ACC112 (cell line): ENCODE measurements at regions not wholly inside any gene's neighbourhood (a gene's known extent, or its start where the extent isn't known, plus 50 kb on each side); places are given as distances from the start of the nearest gene placed in this dataset.

Source experiments
- H2AFZ ChIP-seq: fragments of 200-600 bp; sonication (generic); one replicate; pipeline ENCODE4 v1.6.0; 2017; ENCODE audit warnings: antibody characterized with exemption, low read length; ENCODE audit not compliant: unreplicated experiment
- H3K27ac ChIP-seq: fragments of 200-600 bp; sonication (generic); 2 replicates; pipeline ENCODE4 v1.5.1; 2014; ENCODE audit warnings: low read depth, mild to moderate bottlenecking, antibody characterized with exemption, low read length, moderate library complexity
- H3K27me3 ChIP-seq: fragments of 200-600 bp; sonication (generic); 2 replicates; pipeline ENCODE4 v1.6.1; 2014; ENCODE audit warnings: mild to moderate bottlenecking, antibody characterized with exemption, low read length, moderate library complexity, mixed read lengths; ENCODE audit not compliant: insufficient read depth
- H3K36me3 ChIP-seq: fragments of 200-600 bp; sonication (generic); 2 replicates; pipeline ENCODE4 v1.6.1; 2016; ENCODE audit warnings: mild to moderate bottlenecking, antibody characterized with exemption, low read length, moderate library complexity, mixed read lengths; ENCODE audit not compliant: insufficient read depth
- H3K4me1 ChIP-seq: fragments of 200-600 bp; sonication (generic); one replicate; pipeline ENCODE4 v1.6.1; 2016; ENCODE audit warnings: low read length, mixed read lengths; ENCODE audit not compliant: insufficient read depth, unreplicated experiment, control insufficient read depth
- H3K4me3 ChIP-seq: fragments of 200-600 bp; sonication (generic); 2 replicates; pipeline ENCODE4 v1.5.1; 2014; ENCODE audit warnings: mild to moderate bottlenecking, low read depth, low read length
- H3K79me2 ChIP-seq: fragments of 200-600 bp; sonication (generic); one replicate; pipeline ENCODE4 v1.6.0; 2016; ENCODE audit warnings: low read length; ENCODE audit not compliant: control insufficient read depth, unreplicated experiment, insufficient read depth

DNA sequence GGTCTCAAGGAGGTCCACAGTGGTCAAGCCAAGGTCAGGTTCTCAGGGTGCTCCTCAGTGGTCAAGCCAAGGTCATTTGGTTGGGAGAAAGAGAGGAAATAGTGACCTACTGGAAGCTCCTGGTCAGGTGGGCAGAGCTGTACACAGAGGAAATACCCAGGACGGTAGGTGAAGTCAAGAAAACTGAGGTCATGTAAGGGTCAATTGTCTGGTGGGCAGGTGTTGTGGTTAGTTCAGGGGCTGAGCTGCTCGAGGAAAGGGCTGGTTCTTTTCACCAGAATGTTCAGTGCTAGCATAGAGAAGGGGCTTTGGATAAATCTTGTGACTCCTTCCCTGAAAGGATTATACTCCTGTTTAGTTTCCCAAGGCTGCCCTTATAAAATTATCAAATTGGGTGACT is 540.5 kb downstream of the VRK1 start:
- Histone ChIP-seq H2AFZ (no peak overlapping the region), H3K79me2 (no peaks in the 10 kb centered on the region), H3K4me1 (no peaks in the 10 kb centered on the region), H3K27ac (no peak overlapping the region), H3K36me3 (no peaks in the 10 kb centered on the region), H3K27me3 (no peaks in the 10 kb centered on the region), H3K4me3 (no peak overlapping the region)

DNA sequence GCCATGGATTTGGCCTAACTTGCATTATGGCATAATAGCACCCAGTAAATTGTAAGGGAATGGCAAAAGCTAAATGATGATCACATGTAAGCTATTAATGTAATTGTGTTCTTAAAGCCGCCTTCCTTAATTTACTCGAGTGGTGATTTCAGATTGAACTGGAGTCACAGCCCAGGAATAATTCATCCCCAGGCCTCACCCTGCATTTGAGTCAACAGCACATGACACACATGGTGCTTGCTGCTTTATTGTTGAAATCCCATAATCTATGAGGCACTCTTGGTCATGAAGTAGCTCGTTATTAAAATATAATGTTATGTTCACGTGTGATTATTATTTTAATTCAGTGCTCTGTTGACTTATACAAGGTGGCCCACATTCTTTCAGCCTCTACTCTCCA is 547.5 kb downstream of the VRK1 start:
- Histone ChIP-seq H2AFZ (no peak overlapping the region), H3K27me3 (no peaks in the 10 kb centered on the region), H3K79me2 (no peaks in the 10 kb centered on the region), H3K36me3 (no peaks in the 10 kb centered on the region), H3K4me1 (no peaks in the 10 kb centered on the region), H3K27ac (no peak overlapping the region), H3K4me3 (no peak overlapping the region)

DNA sequence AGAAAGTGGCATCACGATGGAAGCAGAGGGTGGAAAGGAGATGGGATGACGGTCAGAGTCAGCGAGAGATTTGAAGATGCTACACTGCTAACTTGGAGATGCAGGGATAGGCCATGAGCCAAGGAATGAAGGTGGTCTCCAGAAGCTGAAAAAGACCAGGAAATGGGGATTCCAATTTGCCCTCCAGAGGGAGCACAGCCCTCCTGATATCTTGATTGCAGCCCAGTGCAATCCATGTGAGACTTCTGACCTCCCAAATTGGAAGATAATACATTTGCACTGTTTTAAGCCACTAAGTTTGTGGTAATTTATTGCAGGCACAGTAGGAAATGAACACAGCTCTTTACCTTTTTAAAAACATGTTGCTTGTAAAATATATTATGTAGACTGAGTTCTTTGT is 549.5 kb downstream of the VRK1 start:
- H3K27ac ChIP-seq = no peak overlapping the region
- no peak overlapping the region for H2AFZ ChIP-seq
- no peaks in the 10 kb centered on the region for H3K79me2 ChIP-seq
- no peaks in the 10 kb centered on the region for H3K27me3 ChIP-seq
- no peaks in the 10 kb centered on the region for H3K36me3 ChIP-seq
- no peak overlapping the region for H3K4me3 ChIP-seq
- H3K4me1 ChIP-seq = no peaks in the 10 kb centered on the region

DNA sequence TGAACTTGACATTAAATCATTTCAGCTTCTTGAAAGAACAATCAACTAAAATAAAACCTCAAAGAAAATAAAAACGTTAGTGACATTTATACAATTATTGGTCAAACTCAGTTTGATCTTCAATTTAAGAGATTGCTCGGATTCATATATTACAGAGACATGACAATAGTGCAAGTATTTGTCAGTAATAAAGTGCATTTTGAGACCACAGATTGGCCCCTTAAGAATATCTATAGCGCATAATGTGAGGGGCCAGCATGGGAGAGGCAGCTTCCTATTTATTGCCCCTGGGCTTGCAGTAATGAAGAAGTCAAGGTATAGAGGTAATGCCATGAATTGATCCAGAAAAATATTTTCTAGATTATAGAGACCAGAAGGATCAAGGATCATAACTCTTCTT is 552.3 kb downstream of the VRK1 start:
- H2AFZ ChIP-seq = no peak overlapping the region
- H3K4me3 ChIP-seq = no peak overlapping the region
- no peak overlapping the region for H3K27ac ChIP-seq
- no peaks in the 10 kb centered on the region for H3K36me3 ChIP-seq
- no peaks in the 10 kb centered on the region for H3K27me3 ChIP-seq
- H3K4me1 ChIP-seq = no peaks in the 10 kb centered on the region
- H3K79me2 ChIP-seq = no peaks in the 10 kb centered on the region

DNA sequence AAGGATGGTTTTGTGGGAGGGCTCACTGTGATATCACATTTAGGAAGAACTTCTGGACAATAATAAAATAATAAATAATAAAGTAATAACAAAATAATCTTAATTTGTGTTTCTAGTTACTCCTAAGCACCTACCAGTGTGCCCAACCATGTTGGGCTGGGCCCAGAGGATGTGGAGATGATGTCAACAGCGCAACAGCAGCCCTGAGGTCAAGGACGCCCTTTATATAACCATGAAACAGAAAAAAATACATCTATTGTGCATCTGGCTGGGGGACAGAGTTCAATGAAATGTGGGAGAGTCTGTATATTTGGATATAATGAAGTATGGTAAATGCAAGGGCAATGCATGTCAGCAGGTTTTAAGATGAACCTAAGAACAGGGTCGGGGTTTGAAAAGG is 552.8 kb downstream of the VRK1 start:
- Histone ChIP-seq H2AFZ (no peak overlapping the region), H3K27ac (no peak overlapping the region), H3K79me2 (no peaks in the 10 kb centered on the region), H3K27me3 (no peaks in the 10 kb centered on the region), H3K4me3 (no peak overlapping the region), H3K4me1 (no peaks in the 10 kb centered on the region), H3K36me3 (no peaks in the 10 kb centered on the region)

DNA sequence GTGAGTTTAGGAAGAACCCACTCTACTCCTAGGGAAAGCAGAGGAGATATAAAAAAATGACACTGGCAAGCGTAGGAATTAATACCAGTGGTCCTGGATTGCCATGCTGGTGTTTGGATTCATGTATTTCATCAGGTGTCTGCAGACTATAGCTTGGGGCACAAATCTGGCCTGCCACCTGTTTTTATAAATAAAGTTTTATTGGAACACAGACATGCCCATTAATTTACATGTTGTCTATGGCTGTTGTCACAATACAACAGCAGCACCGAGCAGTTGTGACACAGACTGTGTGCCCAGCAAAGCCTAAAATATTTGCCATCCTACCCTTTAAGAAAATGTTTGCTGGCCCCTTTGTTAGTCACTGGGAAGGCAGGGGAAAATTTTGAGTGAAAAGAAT is 553.2 kb downstream of the VRK1 start:
- H3K36me3 ChIP-seq = no peaks in the 10 kb centered on the region
- no peak overlapping the region for H3K27ac ChIP-seq
- H2AFZ ChIP-seq = no peak overlapping the region
- H3K79me2 ChIP-seq = no peaks in the 10 kb centered on the region
- H3K4me3 ChIP-seq = no peak overlapping the region
- H3K27me3 ChIP-seq = no peaks in the 10 kb centered on the region
- H3K4me1 ChIP-seq = no peaks in the 10 kb centered on the region

DNA sequence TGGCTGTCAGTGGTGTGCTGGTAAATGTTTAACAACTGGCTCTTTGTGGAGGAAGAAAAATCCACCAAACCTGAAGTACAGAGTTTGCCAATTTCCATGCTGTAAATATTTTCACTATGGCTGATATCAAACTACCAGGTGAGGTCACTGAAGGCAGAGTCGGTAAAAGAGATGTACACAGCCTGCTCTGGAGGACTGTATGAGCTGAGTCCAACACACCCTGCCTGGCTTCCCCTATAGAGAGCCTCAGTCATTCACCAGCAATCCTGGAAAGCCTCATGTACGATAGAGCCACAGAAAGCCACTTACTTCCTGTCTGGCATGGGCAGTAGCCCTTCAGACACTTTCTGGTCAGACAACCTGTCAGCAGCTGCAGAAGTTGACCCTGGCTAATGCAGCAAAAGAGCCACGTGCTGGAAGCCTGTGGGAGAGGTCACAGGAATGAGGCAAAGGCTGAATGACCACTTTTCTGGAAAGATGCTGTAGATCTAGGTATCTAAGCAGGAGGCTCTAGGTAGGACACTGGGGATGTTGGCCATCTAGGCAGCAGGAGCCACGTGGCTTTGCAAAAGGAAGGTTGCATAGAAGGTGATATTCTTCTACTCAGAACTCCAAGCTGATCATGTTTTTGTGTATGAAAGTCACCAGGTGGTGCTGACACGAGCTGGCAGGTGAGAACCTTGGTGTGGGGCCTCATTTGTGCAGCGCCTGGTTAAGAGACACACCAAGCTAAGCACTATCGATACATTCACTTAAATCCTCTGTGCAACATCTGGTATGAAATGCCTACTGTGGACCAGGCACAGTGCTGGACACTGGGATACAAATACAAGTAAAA is 553.9 kb downstream of the VRK1 start:
- Histone ChIP-seq H3K36me3 (no peaks in the 10 kb centered on the region), H3K27me3 (no peaks in the 10 kb centered on the region), H3K4me3 (no peak overlapping the region), H2AFZ (no peak overlapping the region), H3K4me1 (no peaks in the 10 kb centered on the region), H3K79me2 (no peaks in the 10 kb centered on the region), H3K27ac (no peak overlapping the region)

DNA sequence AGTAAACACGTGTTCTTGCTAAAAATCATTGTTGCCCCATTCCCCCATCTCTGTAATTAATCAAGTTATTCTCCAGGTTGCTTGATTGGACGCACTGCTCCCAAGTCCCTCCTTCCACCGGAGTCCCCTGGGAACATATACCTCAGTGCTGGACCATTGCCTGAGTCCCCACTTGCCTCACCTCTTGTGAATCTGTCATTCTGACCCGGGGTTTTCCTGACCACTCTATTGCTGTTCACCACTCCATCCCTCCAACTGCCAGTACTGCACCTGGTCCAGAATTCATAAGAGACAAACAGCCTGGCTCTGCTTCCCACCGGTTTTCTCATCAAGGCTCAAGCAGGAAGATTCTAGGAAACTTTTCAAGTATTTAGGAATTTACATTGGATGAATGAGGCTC is 555.9 kb downstream of the VRK1 start:
- H3K79me2 ChIP-seq = no peaks in the 10 kb centered on the region
- H3K27me3 ChIP-seq = no peaks in the 10 kb centered on the region
- no peaks in the 10 kb centered on the region for H3K36me3 ChIP-seq
- H3K27ac ChIP-seq = no peak overlapping the region
- no peak overlapping the region for H3K4me3 ChIP-seq
- no peak overlapping the region for H2AFZ ChIP-seq
- H3K4me1 ChIP-seq = no peaks in the 10 kb centered on the region

DNA sequence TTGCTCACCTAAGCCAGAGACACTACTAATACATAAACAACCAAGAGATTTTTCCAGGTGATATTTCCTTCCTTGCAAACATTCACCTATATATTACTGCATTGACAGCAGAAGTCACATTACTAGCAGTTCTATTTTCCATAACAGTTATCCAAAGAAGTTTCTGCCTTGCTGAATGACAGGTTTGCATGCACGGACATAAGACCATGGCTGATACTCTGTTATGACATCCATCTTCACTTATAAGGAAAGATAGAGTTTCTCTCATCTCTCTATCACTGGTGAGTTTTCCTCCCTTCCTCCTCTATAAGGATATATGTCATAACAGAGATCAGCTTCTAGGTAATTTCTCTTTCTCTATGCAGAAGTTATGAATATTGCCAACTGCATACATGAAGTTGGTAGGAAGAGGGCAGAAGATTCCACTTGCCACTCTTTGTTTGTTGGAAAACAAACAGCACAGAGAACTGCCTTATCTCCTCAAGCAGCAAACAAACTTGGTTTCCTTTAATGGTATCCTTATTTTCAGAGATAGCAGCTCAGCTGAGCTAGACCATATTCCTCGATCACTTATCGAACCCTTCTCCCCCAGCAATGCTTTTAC is 557.0 kb downstream of the VRK1 start:
- no peaks in the 10 kb centered on the region for H3K27me3 ChIP-seq
- H3K4me1 ChIP-seq = no peaks in the 10 kb centered on the region
- H3K79me2 ChIP-seq = no peaks in the 10 kb centered on the region

DNA sequence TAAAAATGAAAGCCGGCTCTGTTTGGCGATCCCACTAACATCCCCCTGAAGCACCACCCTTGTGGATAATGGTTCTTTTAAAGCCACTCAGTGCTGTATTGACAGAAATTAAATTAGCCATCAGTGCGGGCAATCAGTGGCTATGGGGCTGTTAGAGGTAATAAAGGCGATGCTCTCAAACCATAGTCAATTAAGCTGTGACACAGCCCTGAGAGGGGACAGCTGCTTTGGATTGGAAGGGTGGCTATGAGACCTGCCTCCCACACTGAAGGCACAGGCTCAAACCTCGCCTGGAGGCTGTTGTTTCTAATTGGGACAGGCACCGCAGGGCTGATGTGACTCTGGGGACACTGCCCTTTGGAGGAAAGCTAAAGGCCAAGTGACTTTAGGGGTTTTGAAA is 562.2 kb downstream of the VRK1 start:
- H3K4me3 ChIP-seq = no peak overlapping the region
- H2AFZ ChIP-seq = no peak overlapping the region
- no peaks in the 10 kb centered on the region for H3K27me3 ChIP-seq

More for the DNA sequence above, 557.0 kb downstream of the VRK1 start:
- no peak overlapping the region for H3K4me3 ChIP-seq
- H2AFZ ChIP-seq = no peak overlapping the region
- no peaks in the 10 kb centered on the region for H3K36me3 ChIP-seq
- H3K27ac ChIP-seq = no peak overlapping the region

DNA sequence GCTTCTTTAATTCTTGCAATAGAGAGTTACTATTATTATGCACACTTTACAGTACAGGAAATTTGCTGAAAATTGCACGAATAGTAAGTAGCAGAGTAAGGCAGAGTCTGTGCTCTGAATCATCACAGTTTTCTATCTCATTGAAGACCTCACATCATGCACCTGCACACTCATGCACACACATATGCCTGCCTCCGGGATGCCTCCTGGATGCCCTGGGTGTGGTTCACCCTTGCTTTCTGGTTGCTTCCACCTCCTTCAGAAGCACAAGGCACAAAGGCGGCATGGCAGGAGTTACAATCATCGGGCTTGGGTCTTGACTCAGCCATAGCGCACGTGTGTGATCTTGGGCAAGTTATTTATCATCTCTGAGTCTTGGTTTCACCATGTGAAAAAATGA is 564.0 kb downstream of the VRK1 start:
- Histone ChIP-seq H3K36me3 (no peaks in the 10 kb centered on the region), H3K4me3 (no peak overlapping the region), H3K27me3 (no peaks in the 10 kb centered on the region), H2AFZ (no peak overlapping the region), H3K4me1 (no peaks in the 10 kb centered on the region), H3K27ac (no peak overlapping the region), H3K79me2 (no peaks in the 10 kb centered on the region)

More for the DNA sequence above, 562.2 kb downstream of the VRK1 start:
- Histone ChIP-seq H3K4me1 (no peaks in the 10 kb centered on the region), H3K36me3 (no peaks in the 10 kb centered on the region), H3K79me2 (no peaks in the 10 kb centered on the region), H3K27ac (no peak overlapping the region)
